ENCODE measurements at regions not wholly inside any gene's neighbourhood (a gene's known extent, or its start where the extent isn't known, plus 50 kb on each side); places are given as distances from the start of the nearest gene placed in this dataset.

DNA sequence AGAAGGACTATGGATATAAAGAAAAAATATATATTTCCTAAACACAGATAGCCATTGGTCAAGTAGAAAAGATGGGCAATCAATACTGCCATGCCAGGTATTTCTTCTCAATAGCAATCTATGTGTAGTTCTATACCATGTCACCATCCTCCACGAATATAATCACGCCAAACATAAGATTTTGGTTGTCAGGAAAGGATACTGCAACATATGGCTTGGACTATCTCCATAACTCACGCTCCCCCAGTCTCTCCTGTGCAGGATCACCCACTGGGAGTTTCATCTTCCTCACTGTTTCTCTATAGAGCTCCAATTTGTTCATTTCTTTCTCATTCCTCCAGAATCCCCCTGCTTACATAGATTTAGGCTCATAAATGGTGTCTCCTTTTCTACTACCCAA, 462.9 kb upstream of the KCNMB2 start:
- Histone ChIP-seq H2BK12ac (ENCODE audit: low read depth, low read length) (no peak overlapping the region), H3K14ac (ENCODE audit: insufficient read length) (no peak overlapping the region), H3K23me2 (ENCODE audit: low read depth, low read length) (no peaks in the 10 kb centered on the region), H3K79me1 (ENCODE audit: low read depth, low read length) (no peaks in the 10 kb centered on the region), H3K9ac (replicated peaks in 1 of 4; ENCODE audit: extremely low read depth in 1 of 4, low read depth in 3 of 4, low read length in 3 of 4) (no peak overlapping the region), H2BK5ac (ENCODE audit: low read depth, low read length) (no peak overlapping the region), H3K36me3 (ENCODE audit: control insufficient read depth in 2 of 4, insufficient read depth in 4 of 4, low read length in 3 of 4) (no peaks in the 10 kb centered on the region), H3K4me2 (ENCODE audit: insufficient read depth in 1 of 2, low read depth in 2 of 2, low read length in 2 of 2) (no peak overlapping the region), H2AFZ (ENCODE audit: low read length) (no peak overlapping the region), H3K4ac (replicated peaks; ENCODE audit: insufficient read length, low read depth, low read length) (no peak overlapping the region), H4K20me1 (replicated peaks in 1 of 2; ENCODE audit: control insufficient read depth in 1 of 2, insufficient read depth in 2 of 2, low read length in 2 of 2) (no peaks in the 10 kb centered on the region), H2BK120ac (replicated peaks; ENCODE audit: low read depth, low read length) (no peak overlapping the region), H3K4me3 (ENCODE audit: extremely low read depth in 1 of 4, insufficient read depth in 2 of 4, low read depth in 3 of 4, low read length in 4 of 4) (no peak overlapping the region), H2AK5ac (ENCODE audit: low read depth, low read length) (no peak overlapping the region), H2BK20ac (ENCODE audit: low read length) (no peak overlapping the region), H3K27ac (ENCODE audit: low read depth, low read length) (no peak overlapping the region), H3K4me1 (replicated peaks in 1 of 4; ENCODE audit: control insufficient read depth in 3 of 4, insufficient read depth in 4 of 4, low read length in 3 of 4) (no peaks in the 10 kb centered on the region), H3K9me3 (ENCODE audit: insufficient read depth in 2 of 2, low read depth in 1 of 2, low read length in 1 of 2) (peaks cover 0 to 3% of the 10 kb centered on the region in 2 experiments; a peak in 1 of 4 replicates), H3K18ac (ENCODE audit: extremely low read depth, low read length) (no peak overlapping the region), H3K79me2 (ENCODE audit: control insufficient read depth in 1 of 2, insufficient read depth in 2 of 2, low read length in 2 of 2) (no peaks in the 10 kb centered on the region), H3K56ac (replicated peaks; ENCODE audit: insufficient read length, low read depth, low read length) (no peak overlapping the region), H4K8ac (ENCODE audit: extremely low read depth, insufficient read depth, low read length) (no peak overlapping the region), H3K23ac (ENCODE audit: insufficient read length) (no peak overlapping the region), H3K27me3 (replicated peaks in 1 of 4; ENCODE audit: control insufficient read depth in 3 of 4, extremely low read depth in 1 of 4, insufficient read depth in 3 of 4, low read length in 3 of 4) (no peaks in the 10 kb centered on the region), H2BK15ac (ENCODE audit: low read length) (no peak overlapping the region), H4K5ac (ENCODE audit: insufficient read length, low read depth, low read length) (no peak overlapping the region), H4K91ac (replicated peaks; ENCODE audit: insufficient read length, low read length) (no peak overlapping the region)
- DNase-seq (ENCODE audit: low read depth in 1 of 2, low spot score in 2 of 2) (no peak), FAIRE-seq (no peak)
- WGBS, 2 experiments (ENCODE audit: extremely low coverage in 1 of 2, insufficient coverage in 1 of 2, insufficient read length in 1 of 2, insufficient replicate concordance in 2 of 2, low coverage in 1 of 2, low lambda C conversion rate in 2 of 2, missing lambda C conversion rate in 1 of 2): 95% methylated on average over 3 of the region's 3 CpGs; no CpG with 5 or more reads in 1 of the 2 experiments
- ChIA-PET POLR2A (ENCODE audit: partially characterized antibody) (no interaction called here), CTCF (ENCODE audit: partially characterized antibody) (interaction anchor here (0.9 to 3.5 kb wide), 2 partner anchors 9 to 11 kb away, joined by 4 to 16 read pairs; no protein-coding TSS in a partner anchor)
- TF ChIP-seq SRF (IDR thresholded peaks at IDR 0.05; ENCODE audit: low read depth, low read length) (no peak), SP4 (IDR thresholded peaks at IDR 0.05; ENCODE audit: low read length) (no peak), CBX8 (IDR thresholded peaks at IDR 0.05; ENCODE audit: borderline replicate concordance, low read depth, low read length) (no peak), TCF12 (IDR thresholded peaks at IDR 0.05; ENCODE audit: low read depth, low read length) (no peak), EZH2 (IDR thresholded peaks at IDR 0.05; ENCODE audit: low read depth, low read length, severe bottlenecking) (no peak), RNF2 (IDR thresholded peaks at IDR 0.05; ENCODE audit: borderline replicate concordance, low read depth, low read length, missing control alignments, poor library complexity, severe bottlenecking) (no peak), TAF1 (IDR thresholded peaks at IDR 0.05; ENCODE audit: low read depth, low read length) (no peak), KDM5A (IDR thresholded peaks at IDR 0.05; ENCODE audit: low read length) (no peak)
- TF ChIP-seq, protein P1, sequence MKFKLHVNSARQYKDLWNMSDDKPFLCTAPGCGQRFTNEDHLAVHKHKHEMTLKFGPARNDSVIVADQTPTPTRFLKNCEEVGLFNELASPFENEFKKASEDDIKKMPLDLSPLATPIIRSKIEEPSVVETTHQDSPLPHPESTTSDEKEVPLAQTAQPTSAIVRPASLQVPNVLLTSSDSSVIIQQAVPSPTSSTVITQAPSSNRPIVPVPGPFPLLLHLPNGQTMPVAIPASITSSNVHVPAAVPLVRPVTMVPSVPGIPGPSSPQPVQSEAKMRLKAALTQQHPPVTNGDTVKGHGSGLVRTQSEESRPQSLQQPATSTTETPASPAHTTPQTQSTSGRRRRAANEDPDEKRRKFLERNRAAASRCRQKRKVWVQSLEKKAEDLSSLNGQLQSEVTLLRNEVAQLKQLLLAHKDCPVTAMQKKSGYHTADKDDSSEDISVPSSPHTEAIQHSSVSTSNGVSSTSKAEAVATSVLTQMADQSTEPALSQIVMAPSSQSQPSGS (IDR thresholded peaks at IDR 0.05; ENCODE audit: low read length): no peak
